RCC 7860 (cell line): ENCODE measurements at regions not wholly inside any gene's neighbourhood (a gene's known extent, or its start where the extent isn't known, plus 50 kb on each side); places are given as distances from the start of the nearest gene placed in this dataset.
A peak's percentile ranks its signal among the peaks of the same experiment; 100 is the strongest.

ENCODE experiments used
- DNase-seq: peaks from one replicate; pipeline ENCODE4 v3.0.0-alpha.2; 2015; ENCODE audit warnings: low spot score
- FAIRE-seq: peaks from 2 replicates; lab custom pipeline; 2012; peaks lifted over from hg19 to GRCh38; lab: Jason Lieb, UNC

GRCh38 chr12:45666396-45666795 is 63.1 kb upstream of the ARID2 start:
- no peak for DNase-seq
- no peak for FAIRE-seq

GRCh38 chr12:45666816-45667215 is 62.7 kb upstream of the ARID2 start:
- no peak for FAIRE-seq

GRCh38 chr12:45667761-45668160 is 61.7 kb upstream of the ARID2 start:
- no peak for DNase-seq
- no peak for FAIRE-seq

More at GRCh38 chr12:45666816-45667215, 62.7 kb upstream of the ARID2 start:
- no peak for DNase-seq

- DNase-seq (no peak), FAIRE-seq (no peak)
Observed at GRCh38 chr12:45668641-45669040, 60.9 kb upstream of the ARID2 start.

GRCh38 chr12:45669093-45669492 is 60.4 kb upstream of the ARID2 start:
- FAIRE-seq (no peak), DNase-seq (no peak)

GRCh38 chr12:45669792-45670191 is 59.7 kb upstream of the ARID2 start:
- FAIRE-seq, result no peak
- no peak for DNase-seq

- no peak for DNase-seq
- no peak for FAIRE-seq
Observed at GRCh38 chr12:45670346-45671065, 59.0 kb upstream of the ARID2 start.

- DNase-seq, result no peak
- no peak for FAIRE-seq
Observed at GRCh38 chr12:45671254-45671653, 58.3 kb upstream of the ARID2 start.

- DNase-seq, result peak; percentile 5
- no peak for FAIRE-seq
Observed at GRCh38 chr12:45674181-45674977, 55.1 kb upstream of the ARID2 start.

- FAIRE-seq (no peak), DNase-seq (no peak)
Observed at GRCh38 chr12:45675534-45675933, 54.0 kb upstream of the ARID2 start.
